Stimulated activated naive CD8-positive, alpha-beta T cell treated with anti-CD3 and anti-CD28 coated beads, Interleukin-15, Interleukin-2, amounts not matched to agents 100 U/mL and 50 U/mL, for 24 hours (primary cell): ENCODE measurements at regions not wholly inside any gene's neighbourhood (a gene's known extent, or its start where the extent isn't known, plus 50 kb on each side); places are given as distances from the start of the nearest gene placed in this dataset.
"Not testable (repeated sequence)": the region's sequence is repeated elsewhere in the genome, so short reads cannot be mapped to it uniquely, and the experiment has no call there.

Experiments
- ATAC-seq: fragments of 150-1000 bp; cut with Tn5 transposase; one replicate; pipeline ENCODE4 v1.10.0; 2021
- DNase-seq: peaks from one replicate; pipeline ENCODE4 v3.0.0; 2021

DNA sequence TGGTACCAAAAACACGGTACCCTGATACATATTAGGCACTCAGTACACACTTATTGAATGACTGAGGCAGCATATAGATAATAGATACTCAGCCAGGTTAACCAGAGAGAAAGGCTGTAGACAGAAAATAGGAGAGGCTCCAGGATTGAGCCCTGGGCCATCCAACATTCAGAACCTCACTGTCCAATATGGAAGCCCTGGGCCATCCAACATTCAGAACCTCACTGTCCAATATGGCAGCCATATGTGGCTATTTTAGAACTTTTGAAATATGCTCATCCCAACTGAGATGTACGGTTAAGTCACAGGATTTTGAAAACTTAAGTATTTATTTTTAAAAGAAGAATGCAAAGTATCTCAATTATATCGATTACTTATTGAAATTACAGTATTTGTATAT is 142.5 kb upstream of the ID4 start:
- no peak for DNase-seq
- ATAC-seq = no peak

DNA sequence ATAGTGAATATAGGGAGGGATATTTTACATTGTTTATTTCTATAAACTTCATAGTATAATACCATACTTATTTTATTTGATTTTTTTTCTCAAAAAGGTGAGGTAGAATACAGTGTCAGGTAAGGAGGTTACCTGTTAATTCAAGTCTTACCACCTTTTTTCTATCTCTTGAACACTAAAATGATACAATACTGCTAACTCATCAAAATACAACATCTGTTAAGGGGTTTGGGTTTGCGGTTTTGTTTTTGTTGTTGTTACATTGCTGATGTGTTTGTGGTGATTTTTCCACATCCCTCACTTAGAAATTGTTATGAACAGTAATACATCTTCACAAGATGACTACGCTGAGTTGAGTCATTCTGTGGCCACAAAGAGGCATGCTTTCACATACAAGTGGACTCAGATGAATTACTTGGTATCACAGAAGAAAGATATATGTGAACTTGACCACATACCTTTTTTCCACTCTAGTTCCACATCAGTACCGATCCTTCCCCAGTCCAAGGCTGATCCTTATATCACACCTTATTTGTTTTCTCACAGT is 139.4 kb upstream of the ID4 start:
- DNase-seq (no peak), ATAC-seq (no peak)

DNA sequence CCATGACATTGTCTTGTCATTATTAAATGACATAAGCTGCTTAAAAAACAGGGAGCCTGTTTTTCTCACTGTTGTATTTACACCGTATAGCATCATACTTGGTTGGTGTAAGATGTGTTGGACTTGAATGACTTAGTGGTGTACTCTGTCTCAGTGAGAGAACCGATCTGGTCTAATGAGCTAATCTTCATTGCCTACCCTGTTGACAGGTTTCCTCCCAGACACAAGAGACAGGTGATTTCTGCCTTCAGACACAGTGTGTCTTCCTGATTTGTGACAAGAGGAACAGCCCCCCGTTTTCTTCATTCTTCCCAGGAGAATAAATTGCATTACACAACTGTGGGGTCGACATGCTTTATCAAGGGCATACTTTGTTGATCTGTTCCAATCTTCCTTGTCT is 137.2 kb upstream of the ID4 start:
- DNase-seq = no peak
- no peak for ATAC-seq

DNA sequence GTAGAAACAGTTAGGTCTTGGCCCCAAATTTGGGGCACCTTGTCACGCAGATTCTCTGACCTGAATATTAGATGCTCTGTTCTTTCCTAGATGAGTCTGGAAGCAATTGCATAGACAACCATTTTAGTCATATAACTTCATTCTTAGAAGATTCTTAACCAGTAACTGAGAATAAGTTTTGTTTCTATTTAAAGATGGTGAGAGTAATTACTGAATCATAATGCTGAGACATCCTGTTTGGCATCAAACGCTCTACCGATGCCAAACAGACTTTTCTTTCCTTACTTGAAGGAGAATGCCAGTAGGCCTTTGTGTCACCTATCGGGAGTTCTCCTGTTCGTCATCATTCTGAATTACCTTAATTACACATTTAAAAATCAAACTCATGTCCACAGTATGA is 131.6 kb upstream of the ID4 start:
- no peak for DNase-seq

DNA sequence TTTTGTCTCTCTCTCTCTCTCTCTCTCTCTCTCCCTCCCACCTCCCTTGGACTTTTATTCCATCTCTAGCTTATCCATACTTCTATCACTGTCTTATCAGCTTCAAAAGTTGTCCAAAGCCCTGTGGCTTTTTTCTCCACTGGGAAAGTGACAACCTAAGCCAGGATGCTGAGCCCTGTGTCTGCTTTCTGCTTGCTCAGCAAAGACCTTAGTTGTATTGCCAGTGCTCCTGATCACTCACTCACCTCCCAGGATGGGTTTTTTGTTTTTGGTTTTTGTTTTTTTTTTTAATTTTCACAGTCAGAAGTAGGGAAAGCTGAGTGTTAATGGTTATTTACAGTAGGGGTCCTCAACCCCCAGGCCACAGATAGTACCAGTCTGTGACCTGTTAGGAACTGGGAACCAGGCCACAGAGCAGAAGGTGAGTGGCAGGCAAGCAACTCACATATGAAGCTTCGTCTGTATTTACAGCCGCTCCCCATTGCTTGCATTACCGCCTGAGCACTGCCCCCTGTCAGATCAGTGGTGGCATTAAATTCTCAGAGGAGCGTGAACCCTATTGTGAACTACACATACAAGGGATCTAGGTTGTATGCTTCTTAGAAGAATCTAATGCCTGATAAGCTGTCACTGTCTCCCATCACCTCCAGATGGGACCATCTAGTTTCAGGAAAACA is 125.0 kb upstream of the ID4 start:
- ATAC-seq = no peak
- no peak for DNase-seq

More for the DNA sequence above, 131.6 kb upstream of the ID4 start:
- no peak for ATAC-seq

DNA sequence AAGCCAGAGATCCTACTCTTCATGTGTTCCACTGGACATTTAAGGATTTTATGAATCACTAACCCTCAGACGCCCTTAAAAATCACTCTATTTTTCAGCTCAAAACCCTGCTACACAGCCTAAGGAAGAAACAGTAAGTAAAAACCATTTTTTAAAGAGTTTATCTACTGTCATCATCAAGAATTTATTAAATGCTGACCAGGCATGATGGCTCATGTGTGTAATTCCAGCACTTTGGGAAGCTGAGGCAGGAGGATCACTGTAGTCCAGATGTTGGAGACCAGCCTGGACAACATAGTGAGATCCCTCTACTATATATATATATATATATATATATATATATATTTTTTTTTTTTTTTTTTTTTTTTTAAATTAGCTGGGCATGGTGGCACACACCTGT is 124.2 kb upstream of the ID4 start:
- DNase-seq (no peak), ATAC-seq (no peak)

DNA sequence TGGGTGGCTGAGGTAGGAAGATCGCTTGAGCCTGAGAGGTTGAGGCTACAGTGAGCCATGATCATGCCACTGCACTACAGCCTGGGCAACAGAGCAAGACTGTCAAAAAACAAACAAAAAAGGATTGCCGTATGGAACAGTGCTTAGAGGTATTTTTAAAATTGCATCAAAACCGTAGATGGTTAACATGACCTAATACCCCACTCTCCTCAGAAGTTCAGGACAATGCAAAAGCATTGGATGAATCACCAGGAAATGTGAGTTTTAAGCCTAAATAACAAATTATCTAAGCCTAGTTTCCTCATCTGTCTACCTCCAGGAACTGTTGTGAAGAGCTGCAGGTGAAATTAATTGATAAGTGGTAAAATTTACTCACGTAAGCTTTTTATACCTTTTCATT is 123.8 kb upstream of the ID4 start:
- DNase-seq (no peak), ATAC-seq (no peak)

DNA sequence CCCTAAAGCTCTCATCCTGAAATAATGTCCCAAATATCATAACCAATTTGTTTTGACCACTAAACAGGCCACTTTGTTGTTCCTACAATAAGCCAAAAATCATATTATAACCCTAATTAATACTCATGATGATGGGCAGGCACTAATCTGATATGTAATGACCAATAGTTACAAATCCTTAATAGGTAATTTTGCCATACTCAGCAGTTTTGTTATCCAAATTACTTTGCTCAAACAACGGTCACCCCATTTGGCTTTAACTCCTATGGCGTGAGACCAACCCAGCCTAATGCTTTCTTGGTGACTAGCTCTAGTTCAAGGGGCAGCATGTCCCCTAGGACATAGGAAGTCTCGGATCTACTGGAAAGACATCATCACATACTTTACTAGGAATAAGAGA is 123.2 kb upstream of the ID4 start:
- DNase-seq (no peak), ATAC-seq (no peak)

DNA sequence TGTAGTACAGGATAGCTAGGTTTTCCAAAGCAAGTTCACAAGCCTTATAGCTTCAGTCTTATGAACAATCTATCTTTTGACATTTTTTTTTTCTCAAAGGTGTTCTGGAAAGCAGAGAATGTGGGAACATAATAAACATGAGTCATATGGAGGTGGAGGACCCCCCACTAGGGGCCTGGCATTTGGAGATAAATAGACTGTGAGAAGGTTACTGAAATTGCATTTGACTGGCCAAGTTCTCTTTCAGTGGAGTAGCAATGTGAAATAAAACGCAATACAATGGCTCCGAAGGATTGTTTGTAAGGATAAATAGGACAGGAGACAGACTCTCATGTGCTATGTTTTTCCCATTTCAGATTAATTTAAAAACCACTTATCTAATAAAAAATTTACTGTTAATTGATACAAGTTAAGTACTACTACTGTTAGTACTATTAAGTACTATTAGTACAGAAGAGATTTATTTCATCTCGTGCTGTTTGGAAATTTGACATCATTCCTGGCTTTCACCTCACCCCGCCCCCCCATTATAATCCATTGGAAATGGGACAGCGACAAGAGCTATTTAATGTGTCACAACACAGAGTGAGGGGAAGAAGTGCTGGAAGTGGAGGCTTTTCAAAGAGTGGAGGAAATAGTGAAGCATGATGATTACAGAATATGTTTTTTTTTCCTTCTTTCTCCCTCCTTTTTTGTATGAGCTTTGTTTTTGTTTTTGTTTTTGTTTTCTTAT is 122.6 kb upstream of the ID4 start:
- no peak for ATAC-seq

DNA sequence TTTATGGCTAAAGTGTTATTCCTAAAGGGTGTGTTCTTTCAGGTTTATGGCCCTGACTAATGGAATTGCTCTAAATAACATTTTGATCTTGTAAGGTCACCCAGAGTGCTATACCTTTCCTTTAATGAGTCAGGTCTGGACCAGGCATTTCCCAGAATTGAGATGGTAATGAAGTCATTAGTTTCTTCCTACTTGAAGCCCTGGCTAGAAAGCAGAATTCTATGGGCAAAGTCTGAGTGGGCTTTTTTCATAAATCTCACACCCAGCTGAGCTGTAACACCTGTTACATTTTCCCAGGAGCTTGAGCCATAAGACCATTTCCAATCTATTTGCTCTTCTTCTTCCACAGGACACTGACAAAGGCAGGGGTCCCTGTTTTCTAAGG is 122.0 kb upstream of the ID4 start:
- ATAC-seq = no peak
- no peak for DNase-seq

More for the DNA sequence above, 122.6 kb upstream of the ID4 start:
- no peak for DNase-seq

DNA sequence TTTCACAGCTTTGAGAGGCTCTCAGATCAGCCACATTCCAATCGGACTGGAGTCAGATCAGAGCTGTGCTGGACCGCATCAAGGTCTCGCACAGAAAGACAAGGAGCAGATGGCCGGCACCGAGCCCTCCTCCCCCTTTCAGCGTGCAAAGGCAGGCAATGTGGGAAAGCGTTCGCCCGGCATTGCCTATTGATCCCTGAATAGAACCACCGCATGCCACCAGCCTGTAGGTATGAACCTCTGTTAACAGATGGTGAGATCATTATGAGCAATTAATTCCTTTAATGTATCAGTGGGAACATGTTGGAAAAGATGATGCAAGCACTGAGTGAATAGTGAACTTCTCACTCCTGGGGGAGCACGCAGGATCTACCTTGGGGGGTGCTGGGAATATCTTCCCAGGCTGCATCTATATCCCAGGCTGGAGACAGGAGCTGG is 117.5 kb upstream of the ID4 start:
- DNase-seq (no peak), ATAC-seq (no peak)

DNA sequence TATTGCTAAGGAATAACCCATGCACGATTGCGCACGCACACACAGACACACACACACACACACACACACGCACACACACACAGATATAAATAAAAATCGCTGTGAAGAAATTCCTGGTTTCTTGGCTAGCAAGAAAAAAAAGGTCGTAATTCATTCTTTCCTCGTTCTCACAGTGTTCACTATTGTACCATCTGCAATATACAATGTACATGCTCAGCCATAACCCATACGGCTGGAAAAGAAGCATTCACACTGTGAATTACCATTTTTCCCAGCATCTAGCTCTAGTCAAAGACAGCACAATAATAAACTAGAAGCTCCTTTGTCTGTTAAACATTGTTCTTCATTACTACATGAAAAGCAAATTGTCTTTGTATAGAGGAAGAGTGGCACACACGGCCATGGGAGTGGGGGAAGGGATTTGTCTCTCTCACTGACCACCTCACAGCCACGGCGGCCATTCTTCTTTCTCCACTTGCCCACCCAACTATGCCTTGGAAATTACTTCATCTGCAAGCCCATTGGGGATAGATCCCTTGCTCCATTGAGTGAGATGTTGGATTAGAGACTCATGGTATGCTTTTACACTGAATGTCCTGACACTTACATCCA is 115.3 kb upstream of the ID4 start:
- no peak for ATAC-seq

DNA sequence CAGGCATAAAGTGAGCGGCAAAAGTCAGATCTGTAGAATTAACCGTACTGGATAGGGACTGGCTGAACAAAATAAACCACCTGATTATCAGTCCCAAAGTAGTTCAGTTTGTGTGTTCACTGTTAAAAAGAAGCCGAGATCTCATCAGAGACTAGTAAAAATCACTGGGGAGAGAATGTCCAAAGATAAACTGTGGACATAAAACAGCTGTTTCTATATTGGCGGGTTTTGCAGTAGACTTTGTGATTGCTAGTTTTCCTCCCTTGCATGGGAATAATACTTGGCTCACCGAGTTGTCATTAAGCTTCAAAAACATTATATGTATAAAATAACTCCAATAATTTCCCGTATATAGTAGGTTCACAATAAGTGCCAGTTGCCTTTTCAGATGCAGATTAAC is 114.2 kb upstream of the ID4 start:
- no peak for DNase-seq
- ATAC-seq = no peak

More for the DNA sequence above, 115.3 kb upstream of the ID4 start:
- DNase-seq = no peak

DNA sequence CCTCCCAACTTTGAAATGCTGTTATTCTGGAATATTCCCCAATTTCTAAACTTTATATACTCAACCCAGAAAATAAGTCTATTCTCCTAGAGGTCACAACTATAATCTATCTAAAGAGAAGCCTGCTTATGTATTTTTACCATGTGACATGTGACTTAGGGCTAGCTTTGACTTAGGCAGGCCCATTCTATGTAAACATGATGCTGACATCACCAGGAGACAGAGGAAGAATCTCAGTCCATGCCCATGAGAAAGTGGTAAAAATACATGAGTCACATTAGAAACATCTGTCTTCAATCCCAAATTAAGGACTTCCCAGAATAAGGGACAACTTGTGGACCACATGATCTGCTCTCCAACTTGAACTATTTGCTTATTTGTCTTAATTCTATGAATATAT is 113.6 kb upstream of the ID4 start:
- no peak for DNase-seq
- ATAC-seq = no peak

DNA sequence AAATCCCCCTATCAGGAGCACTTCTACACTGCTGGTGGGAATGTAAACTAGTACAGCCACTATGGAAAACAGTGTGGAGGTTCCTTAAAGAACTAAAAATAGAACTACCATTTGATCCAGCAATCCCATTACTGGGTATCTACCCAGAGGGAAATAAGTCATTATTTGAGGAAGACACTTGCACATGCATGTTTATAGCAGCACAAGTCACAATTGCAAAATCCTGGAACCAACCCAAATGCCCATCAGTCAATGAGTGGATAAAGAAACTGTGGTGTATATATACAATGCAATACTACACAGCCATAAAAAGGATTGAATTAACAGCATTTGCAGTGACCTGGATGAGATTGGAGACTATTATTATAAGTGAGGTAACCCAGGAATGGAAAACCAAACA is 111.7 kb upstream of the ID4 start:
- not testable (repeated sequence) for ATAC-seq

DNA sequence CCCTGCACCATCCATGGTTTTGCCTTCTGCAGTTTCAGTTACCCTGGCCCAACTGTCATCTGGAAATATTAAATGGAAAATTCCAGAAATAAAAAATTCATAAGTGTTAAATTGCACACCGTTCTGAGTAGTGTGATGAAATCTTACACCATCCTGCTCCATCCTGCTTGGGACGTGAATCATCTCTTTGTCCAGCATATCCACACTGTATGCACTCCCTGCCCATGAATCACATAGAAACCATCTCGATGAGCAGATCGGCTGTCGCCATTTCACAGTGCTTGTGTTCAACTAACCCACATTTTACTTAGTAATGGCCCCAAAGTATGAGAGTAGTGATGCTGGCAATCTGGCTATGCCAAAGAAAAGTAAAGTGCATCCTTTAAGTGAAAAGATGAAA is 105.9 kb upstream of the ID4 start:
- no peak for DNase-seq
- ATAC-seq = no peak

More for the DNA sequence above, 111.7 kb upstream of the ID4 start:
- not testable (repeated sequence) for DNase-seq

DNA sequence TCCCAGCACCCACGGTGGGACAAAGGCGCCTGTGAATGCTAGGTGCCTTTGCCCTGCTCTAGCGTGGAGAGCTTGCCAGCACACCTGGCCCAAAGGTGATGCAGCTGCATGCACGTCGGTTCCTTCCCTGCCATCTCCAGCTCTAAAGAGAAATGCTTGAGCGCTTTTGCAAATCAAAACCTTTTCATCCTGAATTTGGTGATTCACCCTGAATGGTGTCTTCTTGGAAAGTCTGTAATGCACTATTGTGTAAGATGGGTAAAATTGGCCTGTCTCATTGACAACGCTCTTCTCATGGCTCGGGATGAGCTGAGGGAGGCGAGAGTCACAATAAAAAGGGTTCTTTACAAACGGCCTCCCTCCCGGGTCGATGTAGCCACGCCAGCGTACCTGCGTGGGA is 103.1 kb upstream of the ID4 start:
- ATAC-seq (no peak), DNase-seq (no peak)

DNA sequence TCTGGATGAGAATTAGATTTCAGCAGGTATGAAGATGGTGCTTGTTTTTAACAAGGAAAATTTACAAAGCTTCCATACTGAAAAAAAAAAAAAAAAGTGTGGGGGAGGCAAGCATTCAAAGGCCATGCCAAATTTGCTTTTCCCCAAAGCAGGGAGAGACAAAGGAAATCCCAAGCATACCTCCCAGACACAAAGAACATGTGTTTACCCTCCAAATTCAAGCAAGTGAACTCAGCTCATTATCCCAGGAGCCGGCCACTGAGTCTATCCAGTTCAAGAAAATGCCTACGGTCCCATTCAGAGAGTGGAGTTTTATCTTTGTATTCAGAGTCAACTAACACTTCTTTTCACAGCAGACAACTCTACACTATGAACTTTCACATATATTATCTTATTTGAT is 102.7 kb upstream of the ID4 start:
- ATAC-seq = no peak
- DNase-seq = no peak

DNA sequence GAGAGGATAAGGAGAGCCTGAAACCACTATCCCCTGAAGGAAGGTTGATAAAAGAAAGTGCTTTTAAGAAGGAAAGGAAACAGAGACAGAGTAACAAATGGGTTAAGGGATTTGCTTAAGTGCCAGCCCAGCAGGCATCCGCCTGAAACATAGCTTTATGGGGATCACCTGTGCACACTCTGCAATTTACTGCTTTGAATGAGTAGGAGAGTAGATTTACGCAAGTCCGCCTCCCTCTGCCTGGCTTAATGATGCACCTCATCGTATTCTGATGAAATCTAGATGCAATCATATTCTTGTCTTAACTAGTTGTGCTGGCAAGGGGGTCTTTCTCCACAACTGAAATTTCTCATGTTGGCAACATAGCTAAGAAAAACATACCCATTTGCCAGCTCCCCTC is 101.1 kb upstream of the ID4 start:
- DNase-seq (no peak), ATAC-seq (no peak)

DNA sequence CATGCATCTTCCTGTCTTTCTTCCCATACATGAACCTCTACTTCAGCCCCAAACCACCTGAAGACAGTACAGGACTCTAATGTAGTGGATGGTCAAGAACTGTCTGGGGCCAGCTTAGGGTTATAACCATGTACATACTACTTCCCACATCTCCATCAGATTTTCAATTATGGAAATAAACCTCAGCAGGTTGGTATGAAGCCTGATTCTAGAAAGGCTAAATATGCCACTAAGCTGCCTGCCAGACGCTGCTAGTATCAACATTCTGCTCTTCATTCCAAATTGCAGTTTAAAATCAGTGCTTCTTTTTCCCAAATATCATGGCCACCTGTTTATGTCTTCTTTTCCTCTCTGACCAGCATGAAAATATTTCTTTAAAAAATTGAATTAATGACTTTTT is 99.2 kb upstream of the ID4 start:
- DNase-seq (no peak), ATAC-seq (no peak)

DNA sequence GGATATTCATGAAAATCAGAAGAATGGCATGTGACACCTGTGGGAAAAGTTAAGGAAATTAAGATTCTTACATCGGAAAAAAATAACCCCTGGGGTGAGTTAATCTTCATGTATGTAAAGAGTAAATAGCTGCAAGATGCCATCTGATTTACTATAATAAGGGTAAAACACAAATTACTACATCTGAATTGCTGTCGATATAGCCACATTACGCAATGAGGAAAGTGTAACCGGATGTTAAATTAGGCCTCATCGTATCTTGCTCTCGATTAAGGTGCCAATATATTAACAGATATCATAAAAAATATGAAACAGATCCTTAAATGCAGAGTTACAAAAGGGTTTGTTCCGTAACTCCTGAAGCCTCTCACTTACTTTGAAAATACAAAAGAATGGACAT is 87.4 kb upstream of the ID4 start:
- ATAC-seq (no peak), DNase-seq (no peak)

DNA sequence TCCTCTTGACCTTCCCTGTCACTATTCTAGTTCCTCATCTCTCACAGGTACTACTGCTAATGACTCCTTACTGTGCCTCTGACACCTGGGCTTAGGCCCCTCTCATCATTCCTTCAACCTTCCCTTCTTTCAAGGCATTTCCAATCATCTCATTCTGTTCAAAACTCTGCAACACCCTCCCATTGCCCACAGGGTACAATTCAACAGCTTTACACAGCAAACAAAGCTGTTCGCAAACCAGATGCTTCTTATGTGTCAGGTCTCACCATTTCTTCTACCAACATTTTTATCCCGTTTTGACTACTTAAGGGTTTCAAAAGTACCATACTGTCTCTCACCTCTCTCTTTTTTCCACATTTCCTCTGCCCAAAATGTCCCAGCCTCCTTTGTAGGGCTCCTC is 84.4 kb upstream of the ID4 start:
- ATAC-seq (no peak), DNase-seq (no peak)

DNA sequence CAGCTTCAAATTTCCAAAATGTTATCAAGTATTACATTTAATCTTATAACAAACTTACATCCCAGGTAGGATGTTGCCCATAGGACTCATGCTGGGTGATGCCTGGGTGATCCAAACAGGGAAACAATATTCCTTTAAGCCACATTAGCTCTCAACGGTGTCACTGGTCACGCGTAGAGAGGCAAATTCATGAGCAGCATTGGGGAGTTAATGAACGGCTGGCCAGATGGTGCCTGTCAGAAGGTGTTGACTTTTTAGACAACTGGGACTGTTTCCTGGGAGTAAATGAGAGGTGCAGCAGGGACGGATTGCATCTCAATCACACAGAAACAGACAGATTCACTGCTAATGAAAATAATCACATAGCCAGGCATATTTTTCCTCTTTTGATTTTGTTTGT is 83.3 kb upstream of the ID4 start:
- ATAC-seq (no peak), DNase-seq (no peak)
